Trophoblast cell (in vitro differentiated cells and primary cell): ENCODE measurements at regions not wholly inside any gene's neighbourhood (a gene's known extent, or its start where the extent isn't known, plus 50 kb on each side); places are given as distances from the start of the nearest gene placed in this dataset.

Experiments used
- DNase-seq, 2 donors: peaks; one replicate each; pipeline ENCODE4 v3.0.0-alpha.2; 2016
- H2AFZ ChIP-seq: 2 replicates; pipeline ENCODE4 v1.6.1; 2013; ENCODE audit warnings: low read length, moderate library complexity, mild to moderate bottlenecking; ENCODE audit not compliant: insufficient read depth, poor library complexity
- H2AK5ac ChIP-seq: 2 replicates; pipeline ENCODE4 v1.6.1; 2013; ENCODE audit warnings: mild to moderate bottlenecking, low read length
- H2BK120ac ChIP-seq: 2 replicates; pipeline ENCODE4 v1.6.1; 2013; ENCODE audit warnings: low read length, mild to moderate bottlenecking, moderate library complexity; ENCODE audit not compliant: insufficient read depth, poor library complexity
- H2BK12ac ChIP-seq: 2 replicates; pipeline ENCODE4 v1.6.1; 2013; ENCODE audit warnings: mild to moderate bottlenecking, low read length, moderate library complexity
- H2BK5ac ChIP-seq: 2 replicates; pipeline ENCODE4 v1.6.1; 2013; ENCODE audit warnings: low read length, low read depth, moderate library complexity, mild to moderate bottlenecking; ENCODE audit not compliant: poor library complexity
- H3K14ac ChIP-seq: 2 replicates; pipeline ENCODE4 v1.6.1; 2013; ENCODE audit warnings: mild to moderate bottlenecking, low read length
- H3K18ac ChIP-seq: 2 replicates; pipeline ENCODE4 v1.6.1; 2013; ENCODE audit warnings: mild to moderate bottlenecking, low read length
- H3K23ac ChIP-seq: 2 replicates; pipeline ENCODE4 v1.6.1; 2013; ENCODE audit warnings: low read length
- H3K27ac ChIP-seq: 2 replicates; pipeline ENCODE4 v1.5.1; 2013; ENCODE audit warnings: low read depth, mild to moderate bottlenecking, inconsistent platforms, low read length, moderate library complexity
- H3K27me3 ChIP-seq: 2 replicates; pipeline ENCODE4 v1.6.1; 2013; ENCODE audit warnings: inconsistent platforms, mild to moderate bottlenecking, low read length, moderate library complexity; ENCODE audit not compliant: insufficient read depth
- H3K36me3 ChIP-seq, 2 experiments: 1 replicate in 1 of 2; 2 replicates in 1 of 2; pipeline ENCODE4 v1.6.1; 2013; ENCODE audit warnings: low read length in 2 of 2, mild to moderate bottlenecking in 2 of 2, moderate library complexity in 1 of 2; ENCODE audit not compliant: insufficient read depth in 2 of 2, control insufficient read depth in 1 of 2
- H3K4ac ChIP-seq: 2 replicates; pipeline ENCODE4 v1.6.1; 2013; ENCODE audit warnings: low read depth, mild to moderate bottlenecking, low read length, moderate library complexity
- H3K4me1 ChIP-seq, 2 experiments: 1 replicate in 1 of 2; 2 replicates in 1 of 2; pipeline ENCODE4 v1.6.1; 2013; ENCODE audit warnings: low read length in 2 of 2, mild to moderate bottlenecking in 2 of 2, moderate library complexity in 1 of 2; ENCODE audit not compliant: insufficient read depth in 2 of 2, control insufficient read depth in 1 of 2
- H3K4me2 ChIP-seq: 2 replicates; pipeline ENCODE4 v1.6.1; 2013; ENCODE audit warnings: inconsistent platforms, mild to moderate bottlenecking, low read length, moderate library complexity
- H3K4me3 ChIP-seq: 2 replicates; pipeline ENCODE4 v1.5.1; 2013; ENCODE audit warnings: mild to moderate bottlenecking, low read depth, low read length, inconsistent platforms
- H3K79me1 ChIP-seq: one replicate; pipeline ENCODE4 v1.6.1; 2013; ENCODE audit warnings: low read length
- H3K79me2 ChIP-seq: 2 replicates; pipeline ENCODE4 v1.6.1; 2013; ENCODE audit warnings: low read length, mild to moderate bottlenecking; ENCODE audit not compliant: control insufficient read depth, insufficient read depth, poor library complexity
- H3K9ac ChIP-seq: 2 replicates; pipeline ENCODE4 v1.6.1; 2013; ENCODE audit warnings: mild to moderate bottlenecking, low read length
- H3K9me3 ChIP-seq: 2 replicates; pipeline ENCODE4 v1.6.1; 2013; ENCODE audit warnings: low read depth, mild to moderate bottlenecking, control low read depth, inconsistent platforms, low read length; ENCODE audit not compliant: insufficient read depth
- H4K12ac ChIP-seq: 2 replicates; pipeline ENCODE4 v1.6.1; 2013; ENCODE audit warnings: low read depth, mild to moderate bottlenecking, low read length, moderate library complexity
- H4K8ac ChIP-seq: 2 replicates; pipeline ENCODE4 v1.6.1; 2013; ENCODE audit warnings: low read depth, mild to moderate bottlenecking, low read length, moderate library complexity
- H4K91ac ChIP-seq: one replicate; pipeline ENCODE4 v1.6.1; 2013; ENCODE audit warnings: low read depth, mild to moderate bottlenecking, low read length, moderate library complexity
- WGBS: extraction: QIAGEN DNeasy Blood & Tissue Kit; methylation state at CpG from one replicate; pipeline ENCODE4 v1.1.7; 2013; ENCODE audit warnings: missing lambda C conversion rate; ENCODE audit not compliant: insufficient read length, insufficient coverage; ENCODE audit errors: extremely low coverage; 5-methylcytosine and 5-hydroxymethylcytosine counted together

GRCh38 chr5:85337435-85337834 is 952.8 kb upstream of the EDIL3 start:
- no peak overlapping the region for H2BK120ac ChIP-seq

GRCh38 chr5:85340790-85341189 is 956.1 kb upstream of the EDIL3 start:
- no peak overlapping the region for H4K91ac ChIP-seq
- no peak overlapping the region for H3K9ac ChIP-seq
- H3K79me2 ChIP-seq: no peaks in the 10 kb centered on the region

More at GRCh38 chr5:85337435-85337834, 952.8 kb upstream of the EDIL3 start:
- Histone ChIP-seq H3K4me3 (no peak overlapping the region), H2AK5ac (no peak overlapping the region), H3K18ac (no peak overlapping the region), H3K27ac (no peak overlapping the region), H2BK12ac (no peak overlapping the region), H3K79me1 (no peaks in the 10 kb centered on the region), H3K14ac (no peak overlapping the region), H4K8ac (no peak overlapping the region), H3K4me1 (no peaks in the 10 kb centered on the region), H4K91ac (no peak overlapping the region), H3K9ac (no peak overlapping the region), H2BK5ac (no peak overlapping the region), H4K12ac (no peak overlapping the region), H3K27me3 (no peaks in the 10 kb centered on the region), H3K9me3 (no peaks in the 10 kb centered on the region), H3K4me2 (no peak overlapping the region), H2AFZ (no peak overlapping the region), H3K36me3 (no peaks in the 10 kb centered on the region), H3K23ac (no peak overlapping the region), H3K4ac (no peak overlapping the region), H3K79me2 (no peaks in the 10 kb centered on the region)
- DNase-seq: peak in 1 of 2 donors; percentile 1
- WGBS: no CpG with 5 or more reads among the region's 5 CpGs

GRCh38 chr5:85345818-85346217 is 961.1 kb upstream of the EDIL3 start:
- Histone ChIP-seq H2AK5ac (no peak overlapping the region), H3K14ac (no peak overlapping the region), H3K9ac (no peak overlapping the region), H4K12ac (no peak overlapping the region), H3K4me3 (no peak overlapping the region), H3K4me1 (no peaks in the 10 kb centered on the region), H2BK5ac (no peak overlapping the region), H3K9me3 (no peaks in the 10 kb centered on the region), H3K23ac (no peak overlapping the region), H3K4me2 (no peak overlapping the region), H3K27ac (no peak overlapping the region), H3K18ac (no peak overlapping the region), H3K4ac (no peak overlapping the region), H3K27me3 (no peaks in the 10 kb centered on the region), H3K79me2 (no peaks in the 10 kb centered on the region), H2BK12ac (no peak overlapping the region), H2AFZ (no peak overlapping the region), H4K91ac (no peak overlapping the region), H3K79me1 (no peaks in the 10 kb centered on the region), H3K36me3 (no peaks in the 10 kb centered on the region), H4K8ac (no peak overlapping the region), H2BK120ac (no peak overlapping the region)
- WGBS: no CpG with 5 or more reads among the region's 2 CpGs
- no peak for DNase-seq

More at GRCh38 chr5:85340790-85341189, 956.1 kb upstream of the EDIL3 start:
- Histone ChIP-seq H3K23ac (no peak overlapping the region), H2BK12ac (no peak overlapping the region), H3K18ac (no peak overlapping the region), H4K12ac (no peak overlapping the region), H3K9me3 (no peaks in the 10 kb centered on the region), H2BK120ac (no peak overlapping the region), H2AFZ (no peak overlapping the region), H4K8ac (no peak overlapping the region), H3K14ac (no peak overlapping the region), H2AK5ac (no peak overlapping the region), H3K4me2 (no peak overlapping the region), H3K27me3 (no peaks in the 10 kb centered on the region), H2BK5ac (no peak overlapping the region), H3K27ac (no peak overlapping the region), H3K4ac (no peak overlapping the region), H3K4me1 (no peaks in the 10 kb centered on the region), H3K4me3 (no peak overlapping the region), H3K79me1 (no peaks in the 10 kb centered on the region), H3K36me3 (no peaks in the 10 kb centered on the region)
- no peak for DNase-seq

- Histone ChIP-seq H3K4me1 (no peaks in the 10 kb centered on the region), H3K23ac (no peak overlapping the region), H3K4me3 (no peak overlapping the region), H4K12ac (no peak overlapping the region), H3K4ac (no peak overlapping the region), H3K79me2 (no peaks in the 10 kb centered on the region), H3K79me1 (no peaks in the 10 kb centered on the region), H2AFZ (no peak overlapping the region), H3K36me3 (no peaks in the 10 kb centered on the region), H3K9ac (no peak overlapping the region), H2BK120ac (no peak overlapping the region), H3K14ac (no peak overlapping the region), H2AK5ac (no peak overlapping the region), H3K27ac (no peak overlapping the region), H3K4me2 (no peak overlapping the region), H4K8ac (no peak overlapping the region), H3K18ac (no peak overlapping the region), H3K9me3 (no peaks in the 10 kb centered on the region), H4K91ac (no peak overlapping the region), H2BK12ac (no peak overlapping the region), H3K27me3 (no peaks in the 10 kb centered on the region), H2BK5ac (no peak overlapping the region)
- WGBS: no CpG with 5 or more reads among the region's 1 CpG
- DNase-seq: no peak
Measured at GRCh38 chr5:85357309-85357708, 972.6 kb upstream of the EDIL3 start.
